Epidermal melanocyte (primary cell): ENCODE measurements at regions not wholly inside any gene's neighbourhood (a gene's known extent, or its start where the extent isn't known, plus 50 kb on each side); places are given as distances from the start of the nearest gene placed in this dataset.
A peak's percentile ranks its signal among the peaks of the same experiment; 100 is the strongest.

ENCODE experiments used
- DNase-seq: peaks from one replicate; pipeline ENCODE4 v3.0.0; 2011; ENCODE audit warnings: low spot score; ENCODE audit not compliant: insufficient read length

DNA sequence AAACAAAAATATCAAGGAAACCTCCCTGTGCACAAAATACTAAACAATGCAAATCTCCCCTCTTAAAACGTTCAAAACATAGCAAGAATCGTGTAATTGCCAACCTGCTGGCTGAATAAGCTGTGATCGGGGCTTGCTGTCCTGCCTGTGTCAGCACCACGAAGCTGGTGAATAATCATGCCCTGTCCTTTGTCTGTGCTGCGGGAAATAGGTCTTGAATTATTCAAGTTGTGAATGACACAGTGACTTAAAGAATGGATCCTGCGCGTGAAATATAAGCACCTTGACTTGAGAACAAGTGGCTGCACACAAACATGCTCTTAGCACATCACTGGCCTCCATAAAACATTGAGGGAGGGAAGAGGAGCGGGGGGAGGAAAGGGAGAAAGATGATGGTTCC, 130.2 kb downstream of the OAT start:
- no peak for DNase-seq

DNA sequence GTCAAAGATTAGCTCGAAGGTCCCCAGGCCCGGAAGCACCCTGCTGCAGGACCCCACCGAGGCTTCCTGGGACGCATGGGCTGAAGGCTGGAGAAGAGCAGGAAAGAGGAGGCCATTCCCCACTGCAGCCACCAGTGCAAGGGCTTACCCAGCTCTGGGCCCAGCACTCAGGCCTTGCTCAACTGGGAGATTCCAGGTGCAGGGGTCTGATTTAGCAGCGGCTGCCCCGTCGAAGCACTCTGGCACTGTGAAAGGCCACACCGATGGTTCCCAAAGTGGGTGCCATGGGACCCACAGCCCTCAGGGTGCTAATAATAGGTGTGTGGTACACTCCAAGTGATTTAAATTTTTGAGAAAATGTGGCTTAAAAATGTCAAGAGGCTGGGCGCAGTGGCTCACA, 130.9 kb downstream of the OAT start:
- DNase-seq: no peak

- no peak for DNase-seq
Measured at GRCh38 chr10:124287071-124287685, 131.5 kb downstream of the OAT start.

- no peak for DNase-seq
Measured at GRCh38 chr10:124286621-124287020, 132.1 kb downstream of the OAT start.

GRCh38 chr10:124285587-124286527, 132.9 kb downstream of the OAT start:
- no peak for DNase-seq

GRCh38 chr10:124283949-124284250, 134.8 kb downstream of the OAT start:
- no peak for DNase-seq

DNA sequence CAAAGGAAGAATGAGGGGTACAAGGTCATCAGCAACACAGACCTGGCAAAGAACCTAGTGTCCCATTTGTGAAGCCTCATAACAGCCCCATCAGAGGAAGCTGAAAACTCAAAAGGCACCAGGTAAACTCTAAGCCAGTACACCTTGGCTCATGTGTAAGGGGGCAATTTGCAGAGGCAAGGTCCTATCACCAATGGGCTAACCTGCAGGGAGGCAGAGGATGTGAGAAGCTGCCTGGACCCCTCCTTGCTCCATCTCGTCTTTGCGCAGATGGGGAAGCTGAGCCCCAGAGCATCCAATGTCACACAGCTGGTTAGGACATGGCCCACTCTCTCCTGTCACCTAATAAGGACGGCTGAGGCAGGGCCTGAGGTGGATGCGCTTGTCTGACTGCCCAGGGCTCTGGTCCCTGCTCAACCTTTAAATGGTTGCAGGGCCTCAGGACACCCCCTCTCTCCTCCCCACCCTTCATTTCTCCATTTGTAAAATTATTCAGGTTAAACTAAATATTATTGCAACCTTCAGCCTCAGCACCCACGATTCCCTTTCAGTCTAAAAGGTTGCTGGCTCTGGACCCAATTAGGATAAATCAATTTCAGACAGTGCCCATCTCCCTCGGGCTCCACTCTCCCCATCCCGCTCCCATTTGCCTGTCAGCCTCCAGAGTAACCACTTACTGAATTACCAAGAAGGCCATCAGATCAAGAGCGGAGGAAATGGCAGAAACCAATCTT, 135.3 kb downstream of the OAT start:
- DNase-seq: no peak

DNA sequence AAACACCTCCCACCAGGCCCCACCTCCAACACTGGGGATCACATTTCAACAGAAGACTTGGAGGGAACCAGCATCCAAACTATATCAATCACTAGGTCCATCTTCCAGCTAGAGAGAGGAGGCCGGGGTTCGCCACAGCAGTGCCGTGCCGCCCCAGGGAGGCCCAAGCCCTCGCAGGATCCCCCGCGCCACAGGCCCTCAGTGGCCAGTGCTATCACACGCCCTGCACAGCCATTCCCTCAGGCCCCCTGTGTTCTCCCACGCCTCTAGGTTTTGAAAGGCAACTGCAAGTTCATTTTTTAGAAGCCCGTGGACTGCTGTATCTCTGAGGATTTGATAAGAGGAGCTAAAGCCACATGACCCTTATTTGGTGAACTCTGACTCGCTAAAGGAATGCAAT, 136.4 kb downstream of the OAT start:
- no peak for DNase-seq

DNA sequence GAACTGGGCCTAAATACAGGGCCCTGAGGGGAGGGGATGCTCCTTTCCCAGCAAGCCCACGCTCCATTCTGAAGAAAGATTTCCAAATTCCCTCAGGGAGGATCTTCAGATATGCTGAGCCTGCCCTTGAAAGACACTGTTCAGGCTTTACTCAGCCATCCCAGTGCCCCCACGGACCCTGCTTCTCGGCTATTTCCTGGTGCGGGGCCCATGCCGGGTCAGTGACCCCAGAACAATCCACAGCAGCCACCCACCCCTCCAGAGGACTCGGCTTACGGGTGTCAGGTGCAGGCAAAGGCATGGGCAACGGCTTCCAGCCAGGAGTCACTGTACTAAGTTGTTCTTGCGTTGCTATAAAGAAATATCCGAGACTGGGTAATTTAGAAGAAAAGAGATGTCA, 137.1 kb downstream of the OAT start:
- no peak for DNase-seq

DNA sequence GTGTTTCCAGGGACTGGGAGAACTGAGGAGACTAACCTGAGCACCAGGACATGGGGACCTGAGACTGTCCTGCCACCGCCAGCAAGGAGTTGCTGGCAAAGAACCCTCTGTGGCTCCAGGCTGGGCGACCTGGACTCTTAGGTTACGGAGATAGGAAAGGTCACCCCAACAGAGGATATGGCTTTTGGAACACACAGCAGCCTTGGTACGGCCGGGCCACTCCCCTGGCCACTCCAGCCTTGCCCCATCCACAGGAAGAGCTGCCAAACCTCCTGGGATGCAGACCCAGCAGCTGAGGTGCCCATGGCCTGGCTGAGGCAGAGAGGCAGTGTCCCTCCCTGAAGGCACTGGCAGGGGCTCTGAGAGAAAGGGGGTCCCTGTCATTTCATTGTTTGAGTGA, 137.8 kb downstream of the OAT start:
- no peak for DNase-seq

- no peak for DNase-seq
Measured at GRCh38 chr10:124279882-124280281, 138.8 kb downstream of the OAT start.

- no peak for DNase-seq
Measured at GRCh38 chr10:124279298-124279697, 139.4 kb downstream of the OAT start.

DNA sequence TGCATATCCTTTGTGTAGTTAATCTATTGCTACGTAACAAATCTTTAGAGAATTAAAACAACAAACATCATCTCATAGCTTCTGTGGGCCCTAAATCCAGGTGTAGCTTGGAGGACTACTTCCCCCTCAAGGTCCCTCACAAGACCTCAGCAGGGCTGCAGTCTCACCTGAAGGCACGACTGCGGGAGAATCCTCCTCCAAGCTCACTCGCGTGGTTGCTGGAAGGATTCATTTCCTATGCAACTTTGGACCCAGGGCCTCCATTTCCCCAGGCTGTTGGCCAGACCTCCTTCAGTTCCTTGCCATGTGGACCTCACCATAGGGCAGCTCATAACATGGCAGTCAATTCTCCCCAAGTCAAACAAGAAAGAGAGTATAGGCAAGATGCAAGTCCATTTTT, 140.4 kb downstream of the OAT start:
- DNase-seq: no peak

- DNase-seq: no peak
Measured at GRCh38 chr10:124273141-124273540, 145.6 kb downstream of the OAT start.

- no peak for DNase-seq
Measured at GRCh38 chr10:124271676-124272075, 147.0 kb downstream of the OAT start.

GRCh38 chr10:124270530-124271327, 148.0 kb downstream of the OAT start:
- no peak for DNase-seq

GRCh38 chr10:124268976-124269375, 149.7 kb downstream of the OAT start:
- no peak for DNase-seq

DNA sequence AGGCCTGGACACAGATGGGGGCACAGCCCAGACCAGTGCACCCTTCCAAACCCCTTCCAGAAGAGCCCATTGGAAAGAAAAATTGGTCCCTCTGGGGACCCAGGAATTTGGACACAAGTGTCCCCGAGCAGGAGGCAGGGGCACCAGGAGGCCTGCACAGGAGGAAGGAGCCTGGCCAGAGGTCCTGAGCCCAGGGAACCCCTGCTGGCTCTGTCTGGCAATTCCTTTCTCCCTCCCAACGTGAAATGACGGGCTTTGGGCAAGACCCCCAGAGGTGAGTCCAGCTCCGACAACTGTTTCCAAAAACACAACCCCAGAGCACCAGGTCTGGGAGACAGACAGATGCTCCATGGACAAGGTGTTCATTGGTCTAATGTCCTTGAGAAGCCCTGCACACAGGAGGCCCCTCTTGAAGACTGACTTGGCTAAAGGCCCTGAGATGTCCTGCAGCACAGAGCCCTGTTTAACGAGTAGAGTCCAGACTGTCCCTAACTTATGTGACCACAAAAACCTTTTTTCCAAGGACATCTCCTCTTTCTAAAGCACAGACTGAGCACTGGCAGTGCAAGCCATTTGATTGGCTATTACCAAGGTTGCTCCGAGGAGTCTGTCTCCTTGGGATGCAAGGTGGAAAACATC, 150.7 kb downstream of the OAT start:
- DNase-seq: no peak

DNA sequence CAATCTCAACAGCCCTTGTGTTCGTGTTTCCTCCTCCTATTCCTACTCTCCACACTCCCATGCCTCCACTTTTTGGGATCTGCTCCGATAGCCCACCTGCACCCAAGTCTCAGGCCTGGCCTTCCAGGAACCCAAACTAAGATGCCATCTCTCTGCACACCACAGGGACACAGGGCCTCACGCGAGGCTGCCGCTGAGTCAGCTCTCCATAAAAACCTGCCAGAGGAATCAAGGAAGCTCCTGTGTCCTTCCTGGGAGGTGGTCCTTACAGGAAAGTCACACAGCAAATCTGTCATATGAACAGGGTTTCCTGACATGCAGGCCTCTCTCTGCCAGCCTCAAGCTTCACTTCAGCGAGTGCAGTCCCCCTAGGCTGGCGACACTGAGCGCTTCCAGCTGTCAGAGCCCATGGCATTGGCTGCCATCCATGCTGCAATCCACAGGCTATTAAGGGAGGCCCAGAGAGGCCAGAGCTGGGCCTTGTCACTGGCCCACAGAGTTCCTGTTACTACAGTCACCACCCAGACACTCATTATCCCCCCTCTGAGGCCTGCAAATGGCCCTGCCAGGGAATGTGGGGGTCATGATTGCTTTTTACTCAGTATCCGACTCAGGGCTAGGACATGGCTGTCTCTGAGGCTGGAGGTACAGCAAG, 151.4 kb downstream of the OAT start:
- DNase-seq: peak; percentile 59

DNA sequence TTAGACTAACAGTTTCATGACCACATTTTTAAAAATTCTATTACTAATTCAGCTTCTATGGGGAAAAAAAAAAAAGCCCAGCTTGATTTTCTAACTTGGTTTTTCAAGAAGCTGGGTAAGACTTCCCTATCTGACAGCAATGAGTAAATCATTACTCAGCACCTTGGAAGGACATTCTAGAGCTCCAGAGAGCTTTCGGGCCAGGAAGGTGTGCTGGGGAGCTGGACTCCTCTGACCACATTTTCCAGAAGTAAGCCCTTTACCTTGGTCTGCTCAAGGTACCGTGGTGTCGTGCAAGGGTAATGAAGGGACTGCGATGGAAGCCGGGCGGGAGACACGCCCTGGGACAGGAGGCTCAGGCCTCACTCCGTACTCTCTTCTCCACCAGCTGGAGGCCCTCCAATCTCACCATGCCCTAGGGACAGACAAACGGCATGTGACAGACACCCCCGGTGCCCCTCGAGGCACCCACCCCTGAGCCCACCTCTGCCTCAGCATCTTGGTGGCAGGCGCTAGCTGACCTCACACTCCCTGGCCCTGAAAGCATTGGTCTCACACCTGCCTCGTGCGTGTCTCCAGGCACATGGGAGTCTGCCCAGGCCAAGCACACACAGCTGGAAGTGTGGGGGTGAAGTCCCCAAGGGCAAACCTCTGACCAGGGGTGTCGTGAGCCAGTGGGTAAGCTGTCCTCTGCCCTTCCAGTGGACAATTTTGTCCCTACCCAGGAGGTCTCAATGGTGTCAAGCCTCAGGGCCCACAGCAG, 152.1 kb downstream of the OAT start:
- no peak for DNase-seq
